Upper lobe of left lung (tissue), 4 donors: ENCODE measurements at regions not wholly inside any gene's neighbourhood (a gene's known extent, or its start where the extent isn't known, plus 50 kb on each side); places are given as distances from the start of the nearest gene placed in this dataset.

ENCODE experiments used
- CTCF ChIP-seq, 6 experiments: fragments of 450-650 bp in 4 of 6; fragments of 200-600 bp in 2 of 6; sonication (generic) in 2 of 6; IDR thresholded peaks; one replicate each; pipeline ENCODE4 v1.5.1; 2016 to 2019; ENCODE audit warnings: antibody characterized with exemption in 6 of 6
- POLR2A ChIP-seq, 4 donors: fragments of 450-650 bp; IDR thresholded peaks; one replicate each; pipeline ENCODE4 v1.5.1; 2016 to 2017; ENCODE audit warnings: antibody characterized with exemption in 4 of 4, mild to moderate bottlenecking in 2 of 4

- TF ChIP-seq CTCF (IDR thresholded peaks at IDR 0.05) (no peak), POLR2A (IDR thresholded peaks at IDR 0.05) (no peak)
Measured at GRCh38 chr5:130885691-130886090, 279.4 kb downstream of the HINT1 start.
